Left lung (tissue), 4 donors: ENCODE measurements at regions not wholly inside any gene's neighbourhood (a gene's known extent, or its start where the extent isn't known, plus 50 kb on each side); places are given as distances from the start of the nearest gene placed in this dataset.

Experiments
- ATAC-seq: fragments of 200-7000 bp; cut with Tn5 transposase; one replicate; pipeline ENCODE4 v1.9.1; 2020; ENCODE audit warnings: moderate library complexity
- DNase-seq, 4 donors: peaks; one replicate each; pipeline ENCODE4 v3.0.0-alpha.2; 2013 to 2020
- H3K27ac ChIP-seq, 2 donors: fragments of 200-600 bp; sonication (generic) in 1 of 2; one replicate each; pipeline versions ENCODE4 v1.5.0 to v1.8.0; 2020 to 2021
- H3K27me3 ChIP-seq, 2 donors: fragments of 200-600 bp; sonication (generic) in 1 of 2; one replicate each; pipeline versions ENCODE4 v1.5.0 to v1.8.0; 2020 to 2021
- H3K36me3 ChIP-seq, 2 donors: fragments of 200-600 bp; sonication (generic) in 1 of 2; one replicate each; pipeline versions ENCODE4 v1.5.0 to v1.8.0; 2020 to 2021
- H3K4me1 ChIP-seq, 2 donors: fragments of 200-600 bp; one replicate each; pipeline ENCODE4 v1.8.0; 2021
- H3K4me3 ChIP-seq, 2 donors: fragments of 200-600 bp; sonication (generic) in 1 of 2; one replicate each; pipeline versions ENCODE4 v1.5.0 to v1.8.0; 2020 to 2021; ENCODE audit warnings: mild to moderate bottlenecking in 1 of 2
- H3K9me3 ChIP-seq, 2 donors: fragments of 200-600 bp; sonication (generic) in 1 of 2; one replicate each; pipeline versions ENCODE4 v1.5.0 to v1.8.0; 2020 to 2021
- CTCF ChIP-seq, 2 donors: fragments of 200-600 bp; sonication (generic) in 1 of 2; IDR thresholded peaks; one replicate each; pipeline versions ENCODE4 v1.5.0 to v1.8.0; 2021; ENCODE audit warnings: antibody characterized with exemption in 2 of 2
- intact Hi-C, 2 donors: fragments of 100-400 bp; cut with DNase I; formaldehyde crosslinking; loops; one replicate each; pipeline versions ENCODE4 v1.11.2 to v1.14.2; 2022
- donor health status: DM: no; HTN: yes; CAD: no.
- donor health status: DM: no; HTN: no; CAD: no.

GRCh38 chr1:232106415-232106814 is 479.8 kb downstream of the DISC1 start:
- H3K27ac ChIP-seq, result no peak overlapping the region
- no peaks in the 10 kb centered on the region for H3K4me1 ChIP-seq
- H3K27me3 ChIP-seq, result peaks cover 0 to 9% of the 10 kb centered on the region in 2 donors
- ATAC-seq, result no peak
- H3K9me3 ChIP-seq, result no peaks in the 10 kb centered on the region
- H3K36me3 ChIP-seq, result no peaks in the 10 kb centered on the region
- no peak for TF ChIP-seq CTCF (IDR thresholded peaks at IDR 0.05)
- no peak overlapping the region for H3K4me3 ChIP-seq
- intact Hi-C loops, result no loop called here
- DNase-seq, result no peak

- Histone ChIP-seq H3K4me3 (no peak overlapping the region), H3K27me3 (peaks cover 0 to 2% of the 10 kb centered on the region in 2 donors), H3K9me3 (no peaks in the 10 kb centered on the region), H3K27ac (no peak overlapping the region), H3K4me1 (no peaks in the 10 kb centered on the region), H3K36me3 (no peaks in the 10 kb centered on the region)
- ATAC-seq (no peak), DNase-seq (peak in 1 of 4 donors; percentile 2)
- intact Hi-C loops, result no loop called here
- no peak for TF ChIP-seq CTCF (IDR thresholded peaks at IDR 0.05)
Observed at GRCh38 chr1:232105561-232105960, 479.0 kb downstream of the DISC1 start.

GRCh38 chr1:232101231-232101630 is 474.6 kb downstream of the DISC1 start:
- Histone ChIP-seq H3K4me3 (no peak overlapping the region), H3K36me3 (no peaks in the 10 kb centered on the region), H3K9me3 (peaks cover 0 to 6% of the 10 kb centered on the region in 2 donors), H3K27me3 (no peaks in the 10 kb centered on the region), H3K27ac (no peak overlapping the region), H3K4me1 (no peaks in the 10 kb centered on the region)
- no peak for TF ChIP-seq CTCF (IDR thresholded peaks at IDR 0.05)
- intact Hi-C loops, result no loop called here
- DNase-seq (no peak), ATAC-seq (no peak)

GRCh38 chr1:232096751-232097150 is 470.2 kb downstream of the DISC1 start:
- ATAC-seq, result no peak
- intact Hi-C loops, result no loop called here

More at GRCh38 chr1:232096751-232097150, 470.2 kb downstream of the DISC1 start:
- H3K27ac ChIP-seq, result no peak overlapping the region
- H3K36me3 ChIP-seq, result no peaks in the 10 kb centered on the region
- H3K4me1 ChIP-seq, result no peaks in the 10 kb centered on the region
- no peak for DNase-seq
- H3K27me3 ChIP-seq, result no peaks in the 10 kb centered on the region
- H3K4me3 ChIP-seq, result no peak overlapping the region
- H3K9me3 ChIP-seq, result peaks cover 0 to 6% of the 10 kb centered on the region in 2 donors
- TF ChIP-seq CTCF (IDR thresholded peaks at IDR 0.05), result no peak
